ENCODE measurements at regions not wholly inside any gene's neighbourhood (a gene's known extent, or its start where the extent isn't known, plus 50 kb on each side); places are given as distances from the start of the nearest gene placed in this dataset.

GRCh38 chr13:60679928-60680694 lies 283.1 kb downstream of the TDRD3 start:
- no peak for TF ChIP-seq CTCF (IDR thresholded peaks at IDR 0.05; ENCODE audit: unreplicated experiment)
- Mint-ChIP-seq H3K36me3 (ENCODE audit: insufficient read depth) (no peaks in the 10 kb centered on the region), H3K4me1 (ENCODE audit: low read depth) (no peaks in the 10 kb centered on the region), H3K4me3 (ENCODE audit: low read depth) (no peak overlapping the region), H3K27me3 (no peaks in the 10 kb centered on the region), H3K9me3 (ENCODE audit: low read depth) (no peaks in the 10 kb centered on the region), H3K27ac (no peak overlapping the region)
- no peak for DNase-seq (ENCODE audit: low spot score, unreplicated experiment)

- no peaks in the 10 kb centered on the region for H3K36me3 Mint-ChIP-seq (ENCODE audit: insufficient read depth)
- H3K9me3 Mint-ChIP-seq (ENCODE audit: low read depth), result no peaks in the 10 kb centered on the region
- no peaks in the 10 kb centered on the region for H3K27me3 Mint-ChIP-seq
- H3K4me3 Mint-ChIP-seq (ENCODE audit: low read depth), result no peak overlapping the region
- no peak overlapping the region for H3K27ac Mint-ChIP-seq
- no peak for TF ChIP-seq CTCF (IDR thresholded peaks at IDR 0.05; ENCODE audit: unreplicated experiment)
- no peak for DNase-seq (ENCODE audit: low spot score, unreplicated experiment)
- no peaks in the 10 kb centered on the region for H3K4me1 Mint-ChIP-seq (ENCODE audit: low read depth)
These were observed 282.1 kb downstream of the TDRD3 start for GRCh38 chr13:60679131-60679530.

- Mint-ChIP-seq H3K9me3 (ENCODE audit: low read depth) (peaks cover 14% of the 10 kb centered on the region), H3K27ac (no peak overlapping the region), H3K4me1 (ENCODE audit: low read depth) (no peaks in the 10 kb centered on the region), H3K27me3 (no peaks in the 10 kb centered on the region), H3K4me3 (ENCODE audit: low read depth) (no peak overlapping the region), H3K36me3 (ENCODE audit: insufficient read depth) (no peaks in the 10 kb centered on the region)
- TF ChIP-seq CTCF (IDR thresholded peaks at IDR 0.05; ENCODE audit: unreplicated experiment), result no peak
- no peak for DNase-seq (ENCODE audit: low spot score, unreplicated experiment)
These were observed 274.4 kb downstream of the TDRD3 start for GRCh38 chr13:60671386-60671785.

- peaks cover 7% of the 10 kb centered on the region for H3K9me3 Mint-ChIP-seq (ENCODE audit: low read depth)
These were observed 266.8 kb downstream of the TDRD3 start for GRCh38 chr13:60663788-60664187.

GRCh38 chr13:60662595-60662994 lies 265.6 kb downstream of the TDRD3 start:
- Mint-ChIP-seq H3K4me3 (ENCODE audit: low read depth) (no peak overlapping the region), H3K4me1 (ENCODE audit: low read depth) (no peaks in the 10 kb centered on the region), H3K27ac (no peak overlapping the region), H3K27me3 (no peaks in the 10 kb centered on the region), H3K9me3 (ENCODE audit: low read depth) (peaks cover 11% of the 10 kb centered on the region), H3K36me3 (ENCODE audit: insufficient read depth) (no peaks in the 10 kb centered on the region)
- no peak for TF ChIP-seq CTCF (IDR thresholded peaks at IDR 0.05; ENCODE audit: unreplicated experiment)
- no peak for DNase-seq (ENCODE audit: low spot score, unreplicated experiment)

More at GRCh38 chr13:60663788-60664187, 266.8 kb downstream of the TDRD3 start:
- H3K27ac Mint-ChIP-seq, result no peak overlapping the region
- no peaks in the 10 kb centered on the region for H3K36me3 Mint-ChIP-seq (ENCODE audit: insufficient read depth)
- TF ChIP-seq CTCF (IDR thresholded peaks at IDR 0.05; ENCODE audit: unreplicated experiment), result no peak
- H3K4me1 Mint-ChIP-seq (ENCODE audit: low read depth), result no peaks in the 10 kb centered on the region
- DNase-seq (ENCODE audit: low spot score, unreplicated experiment), result no peak
- H3K4me3 Mint-ChIP-seq (ENCODE audit: low read depth), result no peak overlapping the region
- H3K27me3 Mint-ChIP-seq, result no peaks in the 10 kb centered on the region

Measured in progenitor cell of endocrine pancreas (in vitro differentiated cells).